Stimulated activated CD4-positive, alpha-beta T cell treated with anti-CD3 and anti-CD28 coated beads, Interleukin-1b, Interleukin-23, amount 100 ng/mL, for 48 hours (primary cell): ENCODE measurements at regions not wholly inside any gene's neighbourhood (a gene's known extent, or its start where the extent isn't known, plus 50 kb on each side); places are given as distances from the start of the nearest gene placed in this dataset.
"Not testable (repeated sequence)": the region's sequence is repeated elsewhere in the genome, so short reads cannot be mapped to it uniquely, and the experiment has no call there.

ENCODE experiments used
- DNase-seq: peaks from one replicate; pipeline ENCODE4 v3.0.0-alpha.2; 2020

DNA sequence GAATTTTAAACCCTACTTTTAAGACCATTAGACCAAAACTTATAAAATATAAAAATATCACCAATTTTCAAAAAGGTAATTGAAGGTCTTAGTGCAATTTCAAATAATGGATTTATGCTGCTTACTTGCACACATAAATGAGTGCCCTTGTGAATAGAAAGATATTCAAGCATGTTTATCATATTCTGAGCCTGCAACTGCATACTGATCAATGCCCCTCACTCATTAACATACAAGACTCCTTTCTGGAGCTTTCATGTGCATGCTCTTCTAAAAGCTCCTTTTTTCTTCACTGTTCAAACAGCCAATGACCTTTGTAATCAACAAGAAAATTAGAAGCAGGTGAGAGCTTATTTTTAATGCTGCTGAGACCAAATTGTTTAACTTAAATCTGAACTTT is 1139.3 kb downstream of the HACE1 start:
- DNase-seq: no peak

GRCh38 chr6:103719545-103719944 is 1140.2 kb downstream of the HACE1 start:
- DNase-seq: no peak

DNA sequence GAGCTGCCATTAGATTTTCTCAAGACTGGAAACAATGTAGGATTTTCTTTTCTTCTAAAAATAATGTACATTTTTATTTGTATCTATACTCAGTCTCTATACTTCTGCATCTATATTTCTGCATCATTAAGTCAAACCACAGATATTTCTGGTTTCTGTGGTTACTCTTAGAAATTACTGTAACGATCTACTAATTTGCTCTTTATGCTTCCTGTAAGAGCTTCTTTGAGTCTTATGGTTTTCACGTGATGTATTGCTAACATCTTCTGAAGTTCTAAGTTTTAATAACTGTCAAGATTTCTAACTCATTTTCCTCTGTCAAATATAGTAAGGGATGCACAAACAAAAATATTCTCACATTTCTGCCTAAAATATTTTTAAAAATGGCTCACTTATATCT is 1144.5 kb downstream of the HACE1 start:
- DNase-seq: no peak

GRCh38 chr6:103709236-103709635 is 1150.5 kb downstream of the HACE1 start:
- not testable (repeated sequence) for DNase-seq

- no peak for DNase-seq
These were observed 1152.0 kb downstream of the HACE1 start for GRCh38 chr6:103707596-103708325.

GRCh38 chr6:103699769-103700168 is 1160.0 kb downstream of the HACE1 start:
- DNase-seq: no peak

DNA sequence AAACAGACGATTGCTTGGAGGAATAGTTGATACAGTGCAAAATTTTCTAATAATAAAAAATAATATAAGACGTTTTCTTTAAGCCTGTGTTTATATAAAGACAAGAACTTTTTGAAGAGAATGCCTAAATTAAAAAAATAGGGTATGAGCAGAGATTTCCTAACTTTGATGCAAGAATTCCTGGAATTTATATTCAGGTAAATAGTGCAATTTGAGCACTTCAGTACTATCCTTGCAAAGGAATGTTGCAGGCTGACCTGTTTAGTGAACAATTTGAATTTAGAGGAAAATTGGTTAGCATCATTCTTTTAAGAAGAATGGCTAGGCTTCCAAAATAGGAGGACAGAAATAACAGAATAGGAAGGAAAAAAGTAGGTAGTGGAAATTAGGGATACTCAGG is 1172.3 kb downstream of the HACE1 start:
- DNase-seq: no peak

- DNase-seq: no peak
These were observed 1179.6 kb downstream of the HACE1 start for GRCh38 chr6:103680116-103680515.

- DNase-seq: no peak
These were observed 1182.4 kb downstream of the HACE1 start for GRCh38 chr6:103677290-103677689.

- DNase-seq: no peak
These were observed 1183.8 kb downstream of the HACE1 start for GRCh38 chr6:103675807-103676406.

GRCh38 chr6:103674790-103675189 is 1184.9 kb downstream of the HACE1 start:
- DNase-seq: no peak

- no peak for DNase-seq
These were observed 1187.5 kb downstream of the HACE1 start for GRCh38 chr6:103672169-103672568.

GRCh38 chr6:103629613-103630012 is 1230.1 kb downstream of the HACE1 start:
- DNase-seq: no peak

DNA sequence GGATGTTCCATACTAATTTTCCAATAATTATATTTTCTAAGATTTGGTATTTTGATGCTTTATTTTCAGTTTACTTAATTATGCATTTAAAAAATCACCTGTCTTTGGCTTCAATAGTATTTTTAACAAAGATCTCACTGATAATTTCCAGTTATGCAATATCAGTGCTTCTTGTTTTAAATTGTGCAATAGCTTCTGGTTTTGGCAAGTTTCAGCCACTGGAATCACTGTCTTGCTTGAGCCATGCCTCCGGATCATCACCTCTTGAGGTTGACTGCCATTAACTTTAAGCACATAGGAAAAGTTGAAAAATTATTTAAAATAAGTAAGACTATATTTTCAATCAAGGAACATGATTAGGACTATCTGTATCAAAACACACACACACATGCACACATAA is 1242.1 kb downstream of the HACE1 start:
- DNase-seq: no peak

- no peak for DNase-seq
These were observed 1272.0 kb downstream of the HACE1 start for GRCh38 chr6:103587722-103588121.

- DNase-seq: no peak
These were observed 1281.6 kb downstream of the HACE1 start for GRCh38 chr6:103578115-103578514.

GRCh38 chr6:103570431-103570830 is 1289.3 kb downstream of the HACE1 start:
- no peak for DNase-seq

- DNase-seq: no peak
These were observed 1304.8 kb downstream of the HACE1 start for GRCh38 chr6:103554911-103555310.

DNA sequence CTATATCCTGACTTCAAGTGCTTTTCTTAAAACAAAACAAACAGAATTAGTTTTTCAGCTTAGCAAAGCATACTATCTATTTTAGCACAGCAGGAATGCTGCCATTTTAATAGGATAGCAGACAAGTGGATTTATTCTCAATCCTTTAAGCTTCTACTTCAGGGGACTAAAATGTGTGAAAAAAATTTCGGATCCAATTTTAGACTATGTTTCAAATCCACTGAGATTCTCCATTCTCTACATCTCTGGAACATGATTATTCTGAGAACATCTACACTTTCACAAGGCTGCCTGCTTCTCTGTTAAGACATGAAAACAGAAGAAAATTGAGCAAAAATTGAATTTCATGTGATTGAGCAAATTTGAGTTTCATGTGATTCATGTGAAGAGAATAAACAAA is 1321.3 kb downstream of the HACE1 start:
- no peak for DNase-seq

GRCh38 chr6:103534814-103535213 is 1324.9 kb downstream of the HACE1 start:
- DNase-seq: no peak

DNA sequence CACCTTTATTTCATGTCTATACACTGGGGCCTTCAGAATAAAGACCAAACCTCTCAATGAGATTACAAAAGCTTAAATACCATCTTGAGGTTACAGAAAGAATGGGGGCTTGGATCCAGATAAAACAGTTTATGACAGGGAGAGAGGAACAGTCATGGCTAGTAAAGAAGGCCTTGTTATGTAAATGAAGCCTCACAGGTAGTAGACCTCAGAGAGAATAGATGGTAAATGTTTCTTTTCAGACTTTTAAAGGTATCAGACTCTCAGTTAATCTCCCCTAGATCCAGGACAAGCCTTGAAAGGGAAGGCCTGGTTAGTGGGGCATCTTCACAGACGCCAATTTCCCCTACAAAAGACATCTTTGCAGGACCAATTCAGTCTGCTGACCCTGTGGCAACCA is 1325.6 kb downstream of the HACE1 start:
- DNase-seq: no peak

GRCh38 chr6:103522045-103522444 is 1337.7 kb downstream of the HACE1 start:
- DNase-seq: no peak

GRCh38 chr6:103516336-103516735 is 1343.4 kb downstream of the HACE1 start:
- DNase-seq: no peak

DNA sequence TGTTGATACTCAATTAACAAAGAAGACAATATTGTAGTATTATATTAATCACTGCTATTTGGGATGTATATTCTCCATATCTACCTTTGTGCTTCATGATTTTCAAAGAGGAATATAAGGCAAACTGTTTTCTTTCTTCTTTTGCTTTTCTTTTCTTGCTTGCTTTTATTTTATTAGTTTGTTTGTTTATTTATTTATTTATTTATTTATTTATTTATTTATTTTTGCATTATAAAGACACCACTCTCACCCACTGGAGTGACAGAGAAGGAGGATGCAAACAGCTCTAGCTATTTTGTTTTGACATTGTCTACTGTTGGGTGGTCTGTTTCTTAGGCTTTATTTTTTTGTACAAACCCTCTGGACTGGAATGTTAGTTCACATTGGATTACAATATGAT is 1352.7 kb downstream of the HACE1 start:
- no peak for DNase-seq

- DNase-seq: no peak
These were observed 1354.6 kb downstream of the HACE1 start for GRCh38 chr6:103505155-103505518.
